ENCODE measurements at regions not wholly inside any gene's neighbourhood (a gene's known extent, or its start where the extent isn't known, plus 50 kb on each side); places are given as distances from the start of the nearest gene placed in this dataset.
"Not testable (repeated sequence)": the region's sequence is repeated elsewhere in the genome, so short reads cannot be mapped to it uniquely, and the experiment has no call there.

GRCh38 chr3:154818676-154819255, 261.4 kb upstream of the MME start:
- Mint-ChIP-seq H3K9me3 (ENCODE audit: unreplicated experiment) (no peaks in the 10 kb centered on the region), H3K4me3 (ENCODE audit: unreplicated experiment) (no peak overlapping the region), H3K4me1 (ENCODE audit: unreplicated experiment) (no peaks in the 10 kb centered on the region), H3K27ac (ENCODE audit: unreplicated experiment) (no peak overlapping the region), H3K36me3 (ENCODE audit: low read depth, unreplicated experiment) (no peaks in the 10 kb centered on the region), H3K27me3 (ENCODE audit: unreplicated experiment) (no peaks in the 10 kb centered on the region)
- TF ChIP-seq CTCF (IDR thresholded peaks at IDR 0.05; ENCODE audit: unreplicated experiment), result no peak
- DNase-seq (ENCODE audit: low spot score), result no peak

GRCh38 chr3:154810017-154810416, 270.1 kb upstream of the MME start:
- not testable (repeated sequence) for H3K4me3 Mint-ChIP-seq (ENCODE audit: unreplicated experiment); H3K9me3 Mint-ChIP-seq (ENCODE audit: unreplicated experiment); H3K27ac Mint-ChIP-seq (ENCODE audit: unreplicated experiment); DNase-seq (ENCODE audit: low spot score); H3K36me3 Mint-ChIP-seq (ENCODE audit: low read depth, unreplicated experiment); H3K4me1 Mint-ChIP-seq (ENCODE audit: unreplicated experiment); H3K27me3 Mint-ChIP-seq (ENCODE audit: unreplicated experiment)

GRCh38 chr3:154801729-154802128, 278.4 kb upstream of the MME start:
- DNase-seq (ENCODE audit: low spot score), result no peak
- no peaks in the 10 kb centered on the region for H3K27me3 Mint-ChIP-seq (ENCODE audit: unreplicated experiment)
- peaks cover 14% of the 10 kb centered on the region for H3K9me3 Mint-ChIP-seq (ENCODE audit: unreplicated experiment)
- peaks cover 8% of the 10 kb centered on the region for H3K36me3 Mint-ChIP-seq (ENCODE audit: low read depth, unreplicated experiment)
- no peak overlapping the region for H3K4me3 Mint-ChIP-seq (ENCODE audit: unreplicated experiment)
- no peak overlapping the region for H3K27ac Mint-ChIP-seq (ENCODE audit: unreplicated experiment)
- no peak for TF ChIP-seq CTCF (IDR thresholded peaks at IDR 0.05; ENCODE audit: unreplicated experiment)
- H3K4me1 Mint-ChIP-seq (ENCODE audit: unreplicated experiment), result no peaks in the 10 kb centered on the region

- H3K4me1 Mint-ChIP-seq (ENCODE audit: unreplicated experiment), result peaks cover 3% of the 10 kb centered on the region
- H3K27me3 Mint-ChIP-seq (ENCODE audit: unreplicated experiment), result no peaks in the 10 kb centered on the region
- H3K27ac Mint-ChIP-seq (ENCODE audit: unreplicated experiment), result no peak overlapping the region
- peaks cover 7% of the 10 kb centered on the region for H3K9me3 Mint-ChIP-seq (ENCODE audit: unreplicated experiment)
- no peak for DNase-seq (ENCODE audit: low spot score)
- TF ChIP-seq CTCF (IDR thresholded peaks at IDR 0.05; ENCODE audit: unreplicated experiment), result no peak
- peaks cover 4% of the 10 kb centered on the region for H3K36me3 Mint-ChIP-seq (ENCODE audit: low read depth, unreplicated experiment)
- H3K4me3 Mint-ChIP-seq (ENCODE audit: unreplicated experiment), result no peak overlapping the region
These were observed 280.3 kb upstream of the MME start for GRCh38 chr3:154799800-154800199.

GRCh38 chr3:154795582-154795981, 284.5 kb upstream of the MME start:
- no peak for TF ChIP-seq CTCF (IDR thresholded peaks at IDR 0.05; ENCODE audit: unreplicated experiment)
- no peak overlapping the region for H3K4me3 Mint-ChIP-seq (ENCODE audit: unreplicated experiment)
- H3K4me1 Mint-ChIP-seq (ENCODE audit: unreplicated experiment), result peaks cover 10% of the 10 kb centered on the region
- H3K36me3 Mint-ChIP-seq (ENCODE audit: low read depth, unreplicated experiment), result no peaks in the 10 kb centered on the region
- no peaks in the 10 kb centered on the region for H3K9me3 Mint-ChIP-seq (ENCODE audit: unreplicated experiment)
- H3K27me3 Mint-ChIP-seq (ENCODE audit: unreplicated experiment), result no peaks in the 10 kb centered on the region
- H3K27ac Mint-ChIP-seq (ENCODE audit: unreplicated experiment), result no peak overlapping the region
- no peak for DNase-seq (ENCODE audit: low spot score)

Measured in endothelial cell (in vitro differentiated cells).